SH-SY5Y (cell line): ENCODE measurements at regions not wholly inside any gene's neighbourhood (a gene's known extent, or its start where the extent isn't known, plus 50 kb on each side); places are given as distances from the start of the nearest gene placed in this dataset.

Experiments used
- GATA2 ChIP-seq: IDR thresholded peaks from 2 replicates; pipeline ENCODE4 v1.6.1; 2011; ENCODE audit warnings: mild to moderate bottlenecking, low read depth, low read length
- GATA3 ChIP-seq: IDR thresholded peaks from 2 replicates; pipeline ENCODE4 v1.6.1; 2011; ENCODE audit warnings: low read depth, mild to moderate bottlenecking, low read length, moderate library complexity

- TF ChIP-seq GATA2, result no peak
- no peak for TF ChIP-seq GATA3
These were observed 161.5 kb upstream of the KBTBD8 start for GRCh38 chr3:66836363-66837152.
